ENCODE measurements at regions not wholly inside any gene's neighbourhood (a gene's known extent, or its start where the extent isn't known, plus 50 kb on each side); places are given as distances from the start of the nearest gene placed in this dataset.

- no peak for TF ChIP-seq POLR2A (IDR thresholded peaks at IDR 0.05; ENCODE audit: low read length)
- no peak for TF ChIP-seq GATA1 (IDR thresholded peaks at IDR 0.05; ENCODE audit: low read depth, low read length)
Observed at GRCh38 chr16:29139261-29139802, 154.5 kb downstream of the LAT start.
